Esophagus muscularis mucosa (tissue), 4 donors: ENCODE measurements at regions not wholly inside any gene's neighbourhood (a gene's known extent, or its start where the extent isn't known, plus 50 kb on each side); places are given as distances from the start of the nearest gene placed in this dataset.

Source experiments
- DNase-seq: peaks from one replicate; pipeline ENCODE4 v3.0.0-alpha.2; 2017; ENCODE audit errors: extremely low spot score
- H3K27ac ChIP-seq, 4 donors: fragments of 200-600 bp; sonication (generic); replicated peaks in 1 of 4; 1 replicate in 3 of 4; 2 replicates in 1 of 4; pipeline ENCODE4 v1.5.1; 2016 to 2019; ENCODE audit warnings: mild to moderate bottlenecking in 1 of 4
- H3K27me3 ChIP-seq, 4 donors: fragments of 200-600 bp; sonication (generic); one replicate each; pipeline versions ENCODE4 v1.5.1 to v1.6.0; 2016 to 2019
- H3K36me3 ChIP-seq, 4 donors: fragments of 200-600 bp; sonication (generic); one replicate each; pipeline ENCODE4 v1.5.1; 2016 to 2019
- H3K4me1 ChIP-seq, 4 donors: fragments of 200-600 bp; sonication (generic); one replicate each; pipeline ENCODE4 v1.5.1; 2016 to 2019
- H3K4me3 ChIP-seq, 4 donors: fragments of 200-600 bp; sonication (generic); 1 replicate in 2 of 4; 2 replicates in 2 of 4; pipeline ENCODE4 v1.5.1; 2016 to 2019; ENCODE audit warnings: mild to moderate bottlenecking in 4 of 4, moderate library complexity in 1 of 4
- H3K9me3 ChIP-seq, 4 donors: fragments of 200-600 bp; sonication (generic); 1 replicate in 3 of 4; 2 replicates in 1 of 4; pipeline ENCODE4 v1.5.1; 2016 to 2019
- EP300 ChIP-seq: sonication (generic); formaldehyde crosslinking; IDR thresholded peaks from one replicate; pipeline ENCODE4 v1.6.1; 2017; ENCODE audit warnings: antibody characterized with exemption
- POLR2A ChIP-seq: fragments of 450-650 bp; IDR thresholded peaks from one replicate; pipeline ENCODE4 v1.6.1; 2017; ENCODE audit warnings: antibody characterized with exemption, moderate library complexity, mild to moderate bottlenecking, low read depth
- POLR2AphosphoS5 ChIP-seq, 2 donors: sonication (generic); formaldehyde crosslinking; IDR thresholded peaks; one replicate each; pipeline ENCODE4 v1.6.1; 2017; ENCODE audit warnings: antibody characterized with exemption in 2 of 2
- WGBS: methylation state at CpG from one replicate; pipeline ENCODE4 v1.1.5; 2018; 5-methylcytosine and 5-hydroxymethylcytosine counted together
- intact Hi-C: fragments of 100-400 bp; cut with DNase I; formaldehyde crosslinking; loops from one replicate; pipeline ENCODE4 v1.15.1; 2023
- TF ChIP-seq, protein P1 (sequence below), 3 experiments: fragments of 200-600 bp in 2 of 3; fragments of 450-650 bp in 1 of 3; sonication (generic) in 2 of 3; IDR thresholded peaks; one replicate each; pipeline ENCODE4 v1.5.1; 2017 to 2019; ENCODE audit warnings: antibody characterized with exemption in 3 of 3, mild to moderate bottlenecking in 2 of 3, moderate library complexity in 1 of 3

DNA sequence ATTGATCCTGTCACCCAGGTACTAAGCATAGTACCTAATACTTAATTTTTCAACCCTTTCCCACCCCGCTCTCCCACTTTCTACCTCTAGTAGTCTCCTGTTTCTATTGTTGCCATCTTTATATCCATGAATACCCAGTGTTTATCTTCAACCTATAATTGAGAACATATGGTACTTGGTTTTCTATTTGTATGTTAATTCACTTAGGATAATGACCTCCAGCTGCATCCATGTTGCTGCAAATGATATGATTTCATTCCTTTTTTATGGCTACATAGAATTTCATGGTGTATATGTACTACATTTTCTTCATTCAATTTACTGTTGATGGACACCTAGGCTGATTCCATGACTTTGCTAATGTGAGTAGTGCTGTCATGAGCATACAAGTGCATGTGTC is 547.3 kb upstream of the NOVA1 start:
- WGBS = 97% methylated on average over 1 of the region's 1 CpG

DNA sequence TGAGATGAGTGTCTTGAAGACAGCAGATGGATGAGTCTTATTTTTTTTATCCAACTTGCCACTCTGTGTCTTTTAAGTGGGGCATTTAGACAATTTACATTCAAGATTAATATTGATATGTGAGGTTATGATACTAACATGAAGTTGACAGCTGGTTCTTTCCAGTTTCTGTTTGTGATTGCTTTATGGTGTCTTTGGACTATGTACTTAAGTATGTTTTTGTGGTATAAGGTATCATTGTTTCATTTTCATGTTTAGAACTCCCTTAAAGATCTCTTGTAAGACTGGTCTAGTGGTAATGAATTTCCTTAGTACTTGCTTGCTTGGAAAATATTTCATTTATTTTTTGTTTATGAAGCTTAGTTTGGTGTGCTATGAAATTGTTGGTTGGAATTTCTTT is 550.3 kb upstream of the NOVA1 start:
- no peak for DNase-seq

More for the DNA sequence above, 547.3 kb upstream of the NOVA1 start:
- no peaks in the 10 kb centered on the region for H3K36me3 ChIP-seq
- no peak overlapping the region for H3K4me3 ChIP-seq
- intact Hi-C loops = no loop called here
- H3K27me3 ChIP-seq = no peaks in the 10 kb centered on the region
- TF ChIP-seq, protein P1, sequence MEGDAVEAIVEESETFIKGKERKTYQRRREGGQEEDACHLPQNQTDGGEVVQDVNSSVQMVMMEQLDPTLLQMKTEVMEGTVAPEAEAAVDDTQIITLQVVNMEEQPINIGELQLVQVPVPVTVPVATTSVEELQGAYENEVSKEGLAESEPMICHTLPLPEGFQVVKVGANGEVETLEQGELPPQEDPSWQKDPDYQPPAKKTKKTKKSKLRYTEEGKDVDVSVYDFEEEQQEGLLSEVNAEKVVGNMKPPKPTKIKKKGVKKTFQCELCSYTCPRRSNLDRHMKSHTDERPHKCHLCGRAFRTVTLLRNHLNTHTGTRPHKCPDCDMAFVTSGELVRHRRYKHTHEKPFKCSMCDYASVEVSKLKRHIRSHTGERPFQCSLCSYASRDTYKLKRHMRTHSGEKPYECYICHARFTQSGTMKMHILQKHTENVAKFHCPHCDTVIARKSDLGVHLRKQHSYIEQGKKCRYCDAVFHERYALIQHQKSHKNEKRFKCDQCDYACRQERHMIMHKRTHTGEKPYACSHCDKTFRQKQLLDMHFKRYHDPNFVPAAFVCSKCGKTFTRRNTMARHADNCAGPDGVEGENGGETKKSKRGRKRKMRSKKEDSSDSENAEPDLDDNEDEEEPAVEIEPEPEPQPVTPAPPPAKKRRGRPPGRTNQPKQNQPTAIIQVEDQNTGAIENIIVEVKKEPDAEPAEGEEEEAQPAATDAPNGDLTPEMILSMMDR (IDR thresholded peaks at IDR 0.05) = no peak
- TF ChIP-seq POLR2AphosphoS5 (IDR thresholded peaks at IDR 0.05) (no peak), POLR2A (no peak), EP300 (no peak)
- H3K27ac ChIP-seq = no peak overlapping the region
- no peaks in the 10 kb centered on the region for H3K9me3 ChIP-seq
- no peaks in the 10 kb centered on the region for H3K4me1 ChIP-seq
- no peak for DNase-seq

DNA sequence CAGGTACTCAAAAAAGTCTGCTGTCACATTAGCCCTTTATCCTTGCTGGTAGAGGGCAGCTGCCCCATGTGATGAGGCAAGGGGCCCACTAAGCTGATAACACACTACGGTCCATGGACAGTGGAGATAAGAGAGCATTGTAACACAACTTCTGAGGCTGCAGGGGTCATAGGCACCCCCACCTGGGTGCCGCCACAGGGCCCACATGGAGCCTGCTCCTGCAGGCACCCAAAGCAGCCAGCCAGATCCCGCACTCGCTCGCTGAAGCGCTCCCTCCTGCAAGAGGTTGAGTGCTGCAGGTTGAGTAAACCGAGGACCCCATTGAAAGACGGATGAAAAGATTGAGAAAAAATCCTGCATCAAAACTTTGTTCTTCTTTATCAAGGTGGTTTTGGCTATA is 566.3 kb upstream of the NOVA1 start:
- H3K27me3 ChIP-seq = no peaks in the 10 kb centered on the region
- 91% methylated on average over 8 of the region's 8 CpGs for WGBS
- no peak overlapping the region for H3K27ac ChIP-seq
- intact Hi-C loops = no loop called here
- H3K9me3 ChIP-seq = no peaks in the 10 kb centered on the region
- no peaks in the 10 kb centered on the region for H3K4me1 ChIP-seq
- no peaks in the 10 kb centered on the region for H3K36me3 ChIP-seq
- H3K4me3 ChIP-seq = no peak overlapping the region
- DNase-seq = no peak
- TF ChIP-seq, protein P1 (IDR thresholded peaks at IDR 0.05) = no peak
- TF ChIP-seq POLR2A = no peak
- no peak for TF ChIP-seq POLR2AphosphoS5 (IDR thresholded peaks at IDR 0.05)
- no peak for TF ChIP-seq EP300

More for the DNA sequence above, 550.3 kb upstream of the NOVA1 start:
- intact Hi-C loops = no loop called here
- no peaks in the 10 kb centered on the region for H3K27me3 ChIP-seq
- H3K4me3 ChIP-seq = no peak overlapping the region
- H3K27ac ChIP-seq = no peak overlapping the region
- no peaks in the 10 kb centered on the region for H3K4me1 ChIP-seq
- no peaks in the 10 kb centered on the region for H3K36me3 ChIP-seq
- H3K9me3 ChIP-seq = peaks cover 0 to 16% (median 0%) of the 10 kb centered on the region in 4 donors
- no peak for TF ChIP-seq POLR2AphosphoS5 (IDR thresholded peaks at IDR 0.05)
- TF ChIP-seq EP300 = no peak
- no peak for TF ChIP-seq POLR2A
- TF ChIP-seq, protein P1 (IDR thresholded peaks at IDR 0.05) = no peak

DNA sequence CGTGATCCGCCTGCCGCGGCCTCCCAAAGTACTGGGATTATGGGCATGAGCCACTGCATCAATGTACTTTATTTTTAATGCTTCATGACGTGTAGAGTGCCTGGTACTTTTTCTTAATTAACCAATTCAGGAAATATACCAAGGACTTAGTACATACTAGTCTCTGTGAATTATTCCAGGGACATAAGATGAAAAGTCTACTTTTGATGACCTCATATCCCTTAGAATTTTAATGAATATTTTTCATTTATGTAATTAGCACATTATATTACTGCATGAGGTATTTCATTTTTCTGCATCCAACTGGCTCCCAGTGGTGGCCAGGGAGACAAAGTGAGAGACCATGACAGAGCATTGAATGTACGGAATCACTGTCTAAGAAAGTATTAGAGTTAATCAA is 577.7 kb upstream of the NOVA1 start:
- H3K4me1 ChIP-seq = no peaks in the 10 kb centered on the region
- no peak for DNase-seq
- H3K27me3 ChIP-seq = no peaks in the 10 kb centered on the region
- no peak overlapping the region for H3K27ac ChIP-seq
- H3K9me3 ChIP-seq = no peaks in the 10 kb centered on the region
- no peak overlapping the region for H3K4me3 ChIP-seq
- 83% methylated on average over 6 of the region's 6 CpGs for WGBS
- intact Hi-C loops = no loop called here
- TF ChIP-seq, protein P1 (IDR thresholded peaks at IDR 0.05) = no peak
- TF ChIP-seq EP300 (no peak), POLR2AphosphoS5 (IDR thresholded peaks at IDR 0.05) (no peak), POLR2A (no peak)
- no peaks in the 10 kb centered on the region for H3K36me3 ChIP-seq

DNA sequence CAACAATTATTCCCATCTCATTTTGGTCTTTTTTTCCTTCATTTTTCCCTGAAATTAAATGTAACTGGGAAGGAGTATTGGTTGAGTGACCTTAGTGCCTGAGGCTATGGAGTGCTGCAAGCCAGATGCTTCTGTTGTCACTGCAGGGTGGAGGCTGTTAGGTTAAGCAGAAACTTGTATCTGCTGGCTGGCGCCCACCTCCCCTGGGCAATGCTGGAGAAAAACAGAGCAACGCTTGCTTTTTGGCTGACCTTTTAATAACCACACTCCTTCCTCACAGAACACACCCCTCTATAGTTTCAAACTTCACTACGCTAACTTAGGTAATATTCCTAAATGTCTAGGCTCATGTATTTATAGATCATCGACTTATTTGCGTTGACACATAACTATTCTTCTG is 583.5 kb upstream of the NOVA1 start:
- 78% methylated on average over 5 of the region's 5 CpGs for WGBS
- no peaks in the 10 kb centered on the region for H3K27me3 ChIP-seq
- intact Hi-C loops = no loop called here
- H3K4me3 ChIP-seq = no peak overlapping the region
- no peaks in the 10 kb centered on the region for H3K9me3 ChIP-seq
- no peaks in the 10 kb centered on the region for H3K4me1 ChIP-seq
- TF ChIP-seq POLR2A (no peak), EP300 (no peak), POLR2AphosphoS5 (IDR thresholded peaks at IDR 0.05) (no peak)
- TF ChIP-seq, protein P1 (IDR thresholded peaks at IDR 0.05) = no peak
- H3K27ac ChIP-seq = no peak overlapping the region
- no peaks in the 10 kb centered on the region for H3K36me3 ChIP-seq
- DNase-seq = no peak
